T47D (cell line): ENCODE measurements at regions not wholly inside any gene's neighbourhood (a gene's known extent, or its start where the extent isn't known, plus 50 kb on each side); places are given as distances from the start of the nearest gene placed in this dataset.

ENCODE experiments used
- DNase-seq, 2 experiments: peaks; one replicate each; pipeline versions ENCODE4 v3.0.0 to v3.0.0-alpha.2; 2011 to 2012; ENCODE audit warnings: low read depth in 1 of 2, low spot score in 1 of 2
- JUND ChIP-seq: IDR thresholded peaks from 2 replicates; pipeline ENCODE4 v1.6.1; 2012; ENCODE audit warnings: low read depth
- in situ Hi-C: cut with HindIII; loops from 2 replicates; pipeline ENCODE4 v1.10.0; 2016; ENCODE audit warnings: low sequenced_read_pairs, low pct_unique_long_range_greater_than_20kb

DNA sequence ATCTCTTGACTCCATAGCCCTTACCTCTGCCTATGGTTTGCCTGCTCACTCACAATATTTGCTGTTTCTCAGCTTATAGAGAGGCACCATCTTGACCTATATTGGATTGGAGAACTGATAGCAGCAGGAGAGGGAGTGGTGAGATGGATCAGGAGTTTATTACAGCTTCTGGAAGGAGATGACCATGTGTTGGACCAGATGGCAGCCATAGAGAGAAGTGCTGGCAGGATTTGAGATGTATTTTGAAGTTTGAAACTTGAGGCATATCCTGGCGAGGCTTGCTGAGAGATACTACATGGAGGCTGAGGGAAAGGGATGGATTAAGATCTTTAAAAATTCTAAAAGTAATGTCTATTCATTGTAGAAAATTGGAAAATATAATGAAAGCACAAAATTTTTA, 198.0 kb upstream of the ZFP64 start:
- in situ Hi-C loops = no loop called here
- TF ChIP-seq JUND = no peak

DNA sequence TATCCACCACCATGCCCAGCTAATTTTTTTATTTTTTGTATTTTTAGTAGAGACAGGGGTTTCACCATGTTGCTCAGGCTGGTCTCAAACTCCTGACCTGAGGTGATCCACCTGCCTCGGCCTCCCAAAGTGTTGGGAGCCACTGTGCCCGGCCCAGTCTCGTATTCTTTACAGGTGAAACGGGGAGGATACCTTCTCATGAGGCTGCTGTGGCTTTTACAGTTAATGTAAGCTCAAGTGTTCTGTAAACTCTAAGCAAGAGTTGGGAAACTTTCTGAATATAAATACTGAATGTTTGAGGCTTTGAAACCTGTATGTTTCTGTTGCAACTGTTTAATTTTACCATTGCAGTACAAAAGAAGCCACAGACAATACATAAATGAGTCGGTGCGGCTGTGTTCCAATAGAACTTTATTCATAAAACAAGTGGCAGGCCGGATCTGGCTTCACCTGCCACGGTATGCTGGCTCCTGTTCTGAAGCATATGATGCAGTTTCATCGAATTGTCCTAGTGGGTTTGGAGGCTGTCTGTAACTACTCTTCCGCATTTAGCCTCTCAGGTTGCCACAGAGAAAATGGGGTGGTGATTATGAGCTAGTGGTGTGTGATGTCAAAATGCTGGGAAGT, 192.5 kb upstream of the ZFP64 start:
- in situ Hi-C loops = no loop called here
- no peak for TF ChIP-seq JUND
- no peak for DNase-seq

More for the DNA sequence above, 198.0 kb upstream of the ZFP64 start:
- DNase-seq = no peak

GRCh38 chr20:52382933-52383332, 191.4 kb upstream of the ZFP64 start:
- no peak for TF ChIP-seq JUND
- DNase-seq = no peak
- in situ Hi-C loops = no loop called here

DNA sequence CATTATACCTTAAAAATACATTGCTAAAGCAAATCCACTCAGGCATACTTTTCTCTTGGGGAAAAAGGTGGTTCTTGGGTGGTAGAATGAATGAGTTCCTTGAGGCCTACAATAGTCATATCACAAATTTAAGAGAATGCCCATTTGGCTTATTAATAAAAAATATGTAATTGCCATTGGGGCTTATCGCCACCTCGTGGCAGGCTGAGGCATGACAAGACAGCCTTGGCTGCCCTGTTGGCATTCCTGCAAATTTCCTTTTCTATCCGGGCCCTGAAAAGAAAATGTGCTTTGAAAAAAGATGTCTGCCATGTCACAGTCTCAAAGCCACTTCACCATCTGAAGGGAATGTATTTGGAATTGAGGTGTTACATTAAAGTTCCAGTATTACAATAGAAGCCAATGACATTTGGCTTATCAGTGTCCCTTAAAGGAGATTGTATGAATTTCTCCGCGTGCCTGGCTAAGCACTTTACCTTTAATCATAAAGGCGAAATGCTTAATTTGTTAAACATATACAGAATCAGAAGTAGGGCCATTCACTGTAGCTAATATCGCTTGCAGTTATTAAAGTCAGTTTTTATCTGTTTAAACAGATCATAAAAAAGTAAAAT, 188.3 kb upstream of the ZFP64 start:
- in situ Hi-C loops = no loop called here
- TF ChIP-seq JUND = no peak
- peak; percentile 53 to 61 for DNase-seq

- DNase-seq = no peak
- in situ Hi-C loops = no loop called here
- TF ChIP-seq JUND = no peak
Observed at GRCh38 chr20:52372169-52372568, 180.6 kb upstream of the ZFP64 start.

DNA sequence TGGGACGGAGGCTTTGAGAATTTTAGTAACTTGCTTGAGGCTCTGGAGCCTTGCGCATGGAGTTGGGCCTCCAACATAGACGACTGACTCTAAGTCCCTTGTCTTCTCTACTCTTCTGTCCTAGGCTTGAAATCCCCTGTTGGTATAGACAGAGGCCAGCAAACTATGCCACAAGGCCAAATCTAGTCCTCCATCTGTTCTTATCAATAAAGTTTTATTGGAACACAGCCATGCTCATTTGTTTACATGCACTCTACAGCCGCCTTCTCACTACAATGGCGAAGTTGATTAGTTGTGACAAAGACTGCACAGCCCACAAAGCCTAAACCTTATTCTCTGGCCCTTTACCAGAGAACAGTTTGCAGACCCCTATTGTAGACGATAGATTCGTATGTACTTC, 174.1 kb upstream of the ZFP64 start:
- in situ Hi-C loops = no loop called here
- DNase-seq = no peak
- no peak for TF ChIP-seq JUND

GRCh38 chr20:52364405-52364804, 172.8 kb upstream of the ZFP64 start:
- in situ Hi-C loops = no loop called here
- no peak for DNase-seq
- TF ChIP-seq JUND = no peak

DNA sequence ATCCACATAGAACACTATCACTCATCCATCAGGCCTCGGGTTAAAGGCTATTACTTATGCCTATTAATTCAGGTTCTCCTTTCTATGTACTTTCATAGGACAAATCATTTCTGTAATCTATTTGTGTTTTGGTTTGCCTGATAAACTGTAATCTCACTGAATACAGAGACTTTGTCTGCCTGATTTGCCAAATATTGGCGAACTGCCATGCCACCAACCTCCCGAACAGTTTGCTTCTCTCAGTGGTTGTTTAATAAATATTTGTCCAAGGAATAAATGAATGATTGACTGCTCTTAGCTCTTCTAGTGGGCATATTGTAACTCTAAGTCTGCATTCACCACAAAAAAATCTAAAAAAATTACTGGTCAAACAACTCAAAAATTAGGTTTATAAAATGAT, 170.1 kb upstream of the ZFP64 start:
- no peak for DNase-seq
- in situ Hi-C loops = no loop called here
- TF ChIP-seq JUND = no peak

DNA sequence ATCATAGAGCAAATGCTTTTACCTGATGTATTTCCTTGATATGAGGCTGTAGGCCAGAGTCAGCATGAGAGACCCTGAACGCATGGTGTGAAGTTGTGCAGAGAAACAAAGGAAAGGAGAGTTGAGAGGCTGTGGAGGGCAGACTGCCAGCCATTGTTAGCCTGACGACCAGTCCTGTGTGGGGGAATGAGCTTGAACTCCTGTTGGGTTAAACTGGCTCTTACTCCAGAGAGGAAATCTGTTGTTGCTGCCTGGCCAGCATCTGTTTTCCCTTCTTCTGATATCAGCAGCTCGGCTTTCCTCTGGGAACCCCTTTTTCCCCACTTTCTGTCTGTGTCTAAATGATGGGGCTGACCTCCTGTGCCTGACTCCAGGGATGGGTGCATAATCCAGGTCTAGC, 158.2 kb upstream of the ZFP64 start:
- no peak for TF ChIP-seq JUND
- in situ Hi-C loops = no loop called here
- DNase-seq = no peak

DNA sequence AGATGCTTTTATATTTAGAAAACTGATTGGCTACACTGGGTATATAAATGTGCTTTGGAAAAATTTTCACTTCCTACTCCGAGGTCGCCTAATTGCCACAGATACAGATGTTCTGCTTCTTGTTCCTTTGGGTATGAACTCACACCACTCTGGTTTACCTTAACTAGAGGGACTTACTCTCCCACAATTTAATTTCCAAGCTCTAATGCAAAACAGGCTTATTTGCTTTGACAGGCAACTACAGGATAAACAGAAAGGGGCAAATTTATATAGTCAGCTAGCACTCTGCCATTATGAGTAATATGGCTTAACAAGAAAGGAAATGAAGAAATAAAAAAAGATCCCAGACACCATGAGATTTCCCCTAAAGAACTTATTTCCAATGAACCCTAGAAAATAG, 156.9 kb upstream of the ZFP64 start:
- in situ Hi-C loops = no loop called here

DNA sequence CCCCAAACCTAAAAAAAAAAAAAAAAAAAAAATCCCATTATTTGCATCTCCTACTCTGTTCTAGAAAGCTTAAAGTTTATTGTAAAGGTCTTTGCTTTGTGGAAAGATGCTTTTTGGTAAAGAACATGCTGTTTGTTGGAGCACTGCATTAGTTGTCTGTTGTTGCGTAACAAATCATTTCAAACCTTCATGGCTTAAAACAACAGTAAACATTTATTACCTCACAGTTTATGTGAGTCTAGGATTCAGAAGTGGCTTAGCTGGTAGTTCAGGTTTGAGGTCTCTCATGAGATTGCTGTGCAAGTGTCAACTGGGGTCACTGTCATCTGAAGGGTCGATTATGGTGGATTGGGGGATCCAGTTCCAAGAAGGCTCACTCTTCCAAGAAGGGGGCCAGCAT, 155.2 kb upstream of the ZFP64 start:
- in situ Hi-C loops = no loop called here
- TF ChIP-seq JUND = no peak
- peak in 1 of 2 experiments; percentile 22 for DNase-seq

More for the DNA sequence above, 156.9 kb upstream of the ZFP64 start:
- no peak for DNase-seq
- TF ChIP-seq JUND = no peak

- TF ChIP-seq JUND = no peak
- no peak for DNase-seq
- in situ Hi-C loops = no loop called here
Observed at GRCh38 chr20:52342913-52343312, 151.3 kb upstream of the ZFP64 start.

DNA sequence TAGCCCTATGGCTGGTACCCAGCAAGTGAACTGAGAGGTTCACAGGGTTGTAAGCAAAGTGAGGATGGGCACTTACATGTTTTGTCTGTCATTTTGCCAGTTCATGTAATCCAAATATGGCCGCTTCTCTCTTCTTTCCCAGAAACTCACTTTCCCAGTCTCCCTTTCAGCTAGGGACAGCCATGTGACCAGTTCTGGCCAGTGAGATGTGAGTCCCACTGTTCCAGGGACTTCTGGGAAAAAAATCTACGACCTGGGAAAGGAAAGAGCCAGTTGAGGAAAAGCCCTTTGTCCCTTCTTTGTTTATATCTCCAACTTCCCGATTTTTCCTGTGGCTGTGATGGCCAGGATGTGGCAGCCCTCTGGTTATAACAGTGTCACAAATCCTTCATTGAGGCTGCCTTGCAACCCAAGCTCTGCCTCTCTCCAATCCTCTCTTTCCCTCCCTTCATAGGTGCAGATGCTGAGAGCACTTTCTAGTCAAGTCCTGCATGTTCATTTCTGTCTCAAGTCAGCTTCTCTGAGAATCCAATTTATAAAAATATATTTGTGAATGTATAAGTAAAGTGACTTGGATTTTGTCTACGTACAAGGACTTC, 148.6 kb upstream of the ZFP64 start:
- no peak for TF ChIP-seq JUND
- DNase-seq = peak; percentile 31 to 76
- in situ Hi-C loops = no loop called here

- no peak for TF ChIP-seq JUND
- DNase-seq = no peak
- in situ Hi-C loops = no loop called here
Observed at GRCh38 chr20:52332649-52333250, 141.2 kb upstream of the ZFP64 start.
